Gastroesophageal sphincter (tissue), 4 donors: ENCODE measurements at regions not wholly inside any gene's neighbourhood (a gene's known extent, or its start where the extent isn't known, plus 50 kb on each side); places are given as distances from the start of the nearest gene placed in this dataset.
A peak's percentile ranks its signal among the peaks of the same experiment; 100 is the strongest.

Experiments
- ATAC-seq: fragments of 150-250 bp; one replicate; pipeline ENCODE4 v1.9.1; 2016; ENCODE audit warnings: mild to moderate bottlenecking, moderate library complexity
- H3K27ac ChIP-seq, 4 donors: fragments of 200-600 bp; sonication (generic) in 3 of 4; 1 replicate in 3 of 4; 2 replicates in 1 of 4; pipeline ENCODE4 v1.5.1; 2016 to 2019
- H3K27me3 ChIP-seq: fragments of 200-600 bp; sonication (generic); one replicate; pipeline ENCODE4 v1.5.1; 2019
- H3K36me3 ChIP-seq, 2 donors: fragments of 200-600 bp; sonication (generic); one replicate each; pipeline ENCODE4 v1.5.1; 2019; ENCODE audit warnings: control low read depth in 1 of 2
- H3K4me1 ChIP-seq, 3 donors: fragments of 200-600 bp; sonication (generic); 1 replicate in 2 of 3; 2 replicates in 1 of 3; pipeline ENCODE4 v1.5.1; 2016 to 2019; ENCODE audit warnings: control low read depth in 2 of 3
- H3K4me3 ChIP-seq, 2 donors: fragments of 200-600 bp; sonication (generic); one replicate each; pipeline ENCODE4 v1.5.1; 2019; ENCODE audit warnings: mild to moderate bottlenecking in 1 of 2, moderate library complexity in 1 of 2
- H3K9me3 ChIP-seq, 3 donors: fragments of 200-600 bp; sonication (generic); one replicate each; pipeline ENCODE4 v1.5.1; 2017 to 2019; ENCODE audit warnings: control low read depth in 2 of 3
- EP300 ChIP-seq: sonication (generic); formaldehyde crosslinking; IDR thresholded peaks from one replicate; pipeline ENCODE4 v1.6.1; 2017; ENCODE audit warnings: antibody characterized with exemption, mild to moderate bottlenecking
- POLR2A ChIP-seq, 2 donors: fragments of 450-650 bp; IDR thresholded peaks; one replicate each; pipeline ENCODE4 v1.6.1; 2017; ENCODE audit warnings: antibody characterized with exemption in 2 of 2, mild to moderate bottlenecking in 2 of 2, moderate library complexity in 1 of 2
- POLR2AphosphoS5 ChIP-seq: sonication (generic); formaldehyde crosslinking; IDR thresholded peaks from one replicate; pipeline ENCODE4 v1.6.1; 2017; ENCODE audit warnings: antibody characterized with exemption
- WGBS, 2 donors: methylation state at CpG; one replicate each; pipeline ENCODE4 v1.1.5; 2018; ENCODE audit warnings: low coverage in 1 of 2; 5-methylcytosine and 5-hydroxymethylcytosine counted together
- TF ChIP-seq, protein P1 (sequence below), 4 experiments: fragments of 200-600 bp in 2 of 4; fragments of 450-650 bp in 2 of 4; sonication (generic) in 1 of 4; IDR thresholded peaks; one replicate each; pipeline ENCODE4 v1.5.1; 2017 to 2019; ENCODE audit warnings: antibody characterized with exemption in 4 of 4, mild to moderate bottlenecking in 2 of 4, moderate library complexity in 2 of 4

DNA sequence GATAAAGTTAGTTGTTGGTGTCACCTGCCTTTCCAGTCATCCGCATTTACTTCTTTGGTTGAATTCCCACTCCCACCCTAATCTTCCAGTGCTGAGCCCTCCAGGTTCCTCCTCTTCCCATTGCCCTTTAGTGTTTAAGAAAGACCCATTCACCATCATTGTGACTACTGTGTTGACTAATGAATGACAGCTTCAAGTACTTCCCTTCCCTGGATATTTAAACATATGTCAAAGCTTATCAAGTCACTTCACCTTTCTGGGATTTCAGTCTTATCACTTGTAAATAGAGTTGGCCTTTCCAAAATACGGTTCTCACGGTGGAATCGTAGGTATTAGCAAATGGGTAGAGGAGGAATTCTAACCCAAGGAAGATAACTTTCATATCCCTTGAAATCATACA, 201.6 kb upstream of the SVIL start:
- no peaks in the 10 kb centered on the region for H3K9me3 ChIP-seq
- no peaks in the 10 kb centered on the region for H3K36me3 ChIP-seq
- TF ChIP-seq EP300 (no peak), POLR2A (IDR thresholded peaks at IDR 0.05) (no peak), POLR2AphosphoS5 (no peak)
- TF ChIP-seq, protein P1, sequence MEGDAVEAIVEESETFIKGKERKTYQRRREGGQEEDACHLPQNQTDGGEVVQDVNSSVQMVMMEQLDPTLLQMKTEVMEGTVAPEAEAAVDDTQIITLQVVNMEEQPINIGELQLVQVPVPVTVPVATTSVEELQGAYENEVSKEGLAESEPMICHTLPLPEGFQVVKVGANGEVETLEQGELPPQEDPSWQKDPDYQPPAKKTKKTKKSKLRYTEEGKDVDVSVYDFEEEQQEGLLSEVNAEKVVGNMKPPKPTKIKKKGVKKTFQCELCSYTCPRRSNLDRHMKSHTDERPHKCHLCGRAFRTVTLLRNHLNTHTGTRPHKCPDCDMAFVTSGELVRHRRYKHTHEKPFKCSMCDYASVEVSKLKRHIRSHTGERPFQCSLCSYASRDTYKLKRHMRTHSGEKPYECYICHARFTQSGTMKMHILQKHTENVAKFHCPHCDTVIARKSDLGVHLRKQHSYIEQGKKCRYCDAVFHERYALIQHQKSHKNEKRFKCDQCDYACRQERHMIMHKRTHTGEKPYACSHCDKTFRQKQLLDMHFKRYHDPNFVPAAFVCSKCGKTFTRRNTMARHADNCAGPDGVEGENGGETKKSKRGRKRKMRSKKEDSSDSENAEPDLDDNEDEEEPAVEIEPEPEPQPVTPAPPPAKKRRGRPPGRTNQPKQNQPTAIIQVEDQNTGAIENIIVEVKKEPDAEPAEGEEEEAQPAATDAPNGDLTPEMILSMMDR (IDR thresholded peaks at IDR 0.05): no peak
- peaks cover 9 to 62% (median 10%) of the 10 kb centered on the region in 3 donors for H3K4me1 ChIP-seq
- H3K27ac ChIP-seq: peak overlapping the region; percentile 90 to 97 (median 95)
- H3K27me3 ChIP-seq: no peaks in the 10 kb centered on the region
- 83 to 93% methylated on average over 4 of the region's 4 CpGs for WGBS, 2 donors
- no peak for ATAC-seq
- H3K4me3 ChIP-seq: no peak overlapping the region

DNA sequence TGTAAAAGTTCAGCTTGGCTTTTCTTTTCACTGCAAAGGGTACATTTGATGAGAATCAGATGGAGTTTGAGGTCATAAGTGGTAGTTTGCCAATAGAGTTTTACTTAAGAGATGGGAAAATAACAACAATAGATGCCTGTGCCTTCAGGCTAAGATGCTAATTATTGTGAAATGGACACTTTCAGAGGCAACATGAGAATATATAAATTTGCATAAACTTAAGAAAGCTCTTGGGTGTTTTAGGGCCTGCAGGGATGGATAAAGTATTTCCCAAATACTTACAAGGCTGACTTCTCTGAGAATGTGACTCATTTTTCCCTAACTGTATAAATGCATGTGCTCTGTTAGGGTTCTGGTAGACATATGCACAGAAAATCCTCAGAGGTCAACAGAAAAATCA, 200.3 kb upstream of the SVIL start:
- Histone ChIP-seq H3K36me3 (no peaks in the 10 kb centered on the region), H3K4me1 (peaks cover 7 to 54% (median 9%) of the 10 kb centered on the region in 3 donors), H3K27me3 (no peaks in the 10 kb centered on the region), H3K4me3 (no peak overlapping the region), H3K27ac (peak overlapping the region in 3 of 4 donors; percentile 90 to 96 (median 94)), H3K9me3 (peaks cover 0 to under 1% (median 0%) of the 10 kb centered on the region in 3 donors)
- no peak for TF ChIP-seq EP300
- TF ChIP-seq POLR2A (IDR thresholded peaks at IDR 0.05): no peak
- TF ChIP-seq POLR2AphosphoS5: no peak
- TF ChIP-seq, protein P1 (IDR thresholded peaks at IDR 0.05): no peak
- no peak for ATAC-seq

DNA sequence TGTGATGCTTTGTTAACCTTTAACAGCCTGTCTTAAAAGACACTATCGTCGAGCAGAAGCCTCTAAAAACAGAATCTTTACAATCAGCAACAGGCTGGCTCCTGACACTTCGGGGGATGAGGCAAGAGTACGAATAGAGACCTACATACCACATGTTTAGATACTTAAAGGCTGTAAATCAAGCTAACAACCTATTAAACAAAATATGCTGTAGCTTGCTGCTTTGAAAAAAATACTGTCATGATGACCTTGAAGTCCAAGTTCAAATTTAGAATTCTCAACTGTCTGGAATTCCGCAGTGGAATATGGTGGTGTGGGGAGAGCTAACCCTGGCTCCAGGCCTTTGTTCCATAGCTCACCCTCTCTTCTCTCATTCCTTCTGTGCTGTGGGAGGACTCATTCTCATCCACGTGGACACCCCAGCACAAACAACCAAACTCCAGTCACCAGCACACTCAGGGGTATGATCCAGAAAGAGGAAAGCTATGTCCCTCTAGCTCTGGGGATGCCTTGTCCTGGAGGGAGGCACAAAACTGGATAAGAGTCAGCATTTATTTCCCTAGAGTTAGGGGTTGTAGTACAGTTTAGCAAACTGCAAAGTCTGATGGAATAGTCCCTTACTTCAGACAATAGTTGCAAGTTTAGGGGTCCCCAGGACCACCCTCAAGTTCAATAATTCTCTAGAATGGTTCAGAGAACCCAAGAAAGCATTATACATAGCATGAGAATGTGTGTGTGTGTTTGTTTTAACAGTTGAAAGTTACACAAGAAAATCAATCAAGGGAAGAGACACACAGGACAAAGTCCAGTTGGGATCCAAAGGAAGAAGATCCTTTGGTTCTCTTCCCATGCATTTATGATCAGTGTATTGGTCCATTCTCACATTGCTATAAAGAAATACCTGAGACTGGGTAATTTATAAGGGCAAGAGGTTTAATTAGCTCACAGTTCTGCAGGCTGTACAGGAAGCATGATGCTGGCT, 196.1 kb upstream of the SVIL start:
- no peak overlapping the region for H3K4me3 ChIP-seq
- H3K27ac ChIP-seq: peak overlapping the region in 3 of 4 donors; percentile 23 to 64 (median 26)
- peaks cover 0 to 41% (median 6%) of the 10 kb centered on the region in 3 donors for H3K4me1 ChIP-seq
- WGBS, 2 donors: 64 to 78% methylated on average over 4 to 6 of the region's 6 CpGs
- TF ChIP-seq, protein P1 (IDR thresholded peaks at IDR 0.05): no peak
- no peak for TF ChIP-seq POLR2AphosphoS5
- no peak for TF ChIP-seq EP300
- TF ChIP-seq POLR2A (IDR thresholded peaks at IDR 0.05): no peak
- ATAC-seq: no peak
- no peaks in the 10 kb centered on the region for H3K36me3 ChIP-seq
- H3K27me3 ChIP-seq: no peaks in the 10 kb centered on the region
- H3K9me3 ChIP-seq: peaks cover 0 to 6% (median 0%) of the 10 kb centered on the region in 3 donors

DNA sequence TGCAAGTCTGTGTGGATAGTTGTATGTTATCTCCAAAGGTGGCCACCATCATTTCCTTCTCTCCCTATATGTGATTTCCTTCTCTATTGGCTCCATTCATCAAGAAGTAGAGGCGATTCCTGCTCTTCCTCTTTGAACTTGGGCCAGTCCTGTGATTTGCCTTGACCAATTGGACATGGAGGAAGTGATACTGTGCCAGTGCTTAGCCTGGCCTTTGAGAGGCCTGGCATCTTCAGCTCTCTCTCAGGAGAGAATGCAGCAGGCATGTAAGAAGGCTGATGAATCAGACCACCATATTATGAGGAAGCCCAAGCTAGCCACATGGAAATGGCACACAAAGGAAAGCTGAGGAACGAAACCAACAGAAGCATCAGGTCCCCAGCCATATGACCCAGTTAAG, 195.0 kb upstream of the SVIL start:
- peaks cover 0 to 34% (median 4%) of the 10 kb centered on the region in 3 donors for H3K4me1 ChIP-seq
- ATAC-seq: no peak
- peaks cover 0 to 6% (median 0%) of the 10 kb centered on the region in 3 donors for H3K9me3 ChIP-seq
- TF ChIP-seq, protein P1 (IDR thresholded peaks at IDR 0.05): no peak
- TF ChIP-seq POLR2A (IDR thresholded peaks at IDR 0.05) (no peak), EP300 (no peak), POLR2AphosphoS5 (no peak)
- WGBS, 2 donors: 100% methylated on average over 2 of the region's 2 CpGs; no CpG with 5 or more reads in 1 of the 2 donors
- no peaks in the 10 kb centered on the region for H3K27me3 ChIP-seq
- H3K27ac ChIP-seq: peak overlapping the region in 2 of 4 donors; percentile 26 to 64
- no peaks in the 10 kb centered on the region for H3K36me3 ChIP-seq
- H3K4me3 ChIP-seq: no peak overlapping the region
